Brain microvascular endothelial cell (primary cell): ENCODE measurements at regions not wholly inside any gene's neighbourhood (a gene's known extent, or its start where the extent isn't known, plus 50 kb on each side); places are given as distances from the start of the nearest gene placed in this dataset.
A peak's percentile ranks its signal among the peaks of the same experiment; 100 is the strongest.

Experiments
- DNase-seq: peaks from one replicate; pipeline ENCODE4 v3.0.0-alpha.2; 2020
- H3K27ac ChIP-seq: fragments of 250-450 bp; sonication (Bioruptor Pico); 2 replicates; pipeline ENCODE4 v1.5.1; 2020; ENCODE audit warnings: mild to moderate bottlenecking, moderate library complexity
- H3K27me3 ChIP-seq: fragments of 250-450 bp; sonication (Bioruptor Pico); replicated peaks from 2 replicates; pipeline ENCODE4 v1.5.1; 2020; ENCODE audit warnings: mild to moderate bottlenecking
- H3K36me3 ChIP-seq: fragments of 250-450 bp; sonication (Bioruptor Pico); replicated peaks from 2 replicates; pipeline ENCODE4 v1.5.1; 2020; ENCODE audit warnings: mild to moderate bottlenecking
- H3K4me3 ChIP-seq: 2 replicates; pipeline ENCODE4 v1.5.1; 2011; ENCODE audit warnings: low read depth, mild to moderate bottlenecking, control low read depth, low read length, moderate library complexity
- in situ Hi-C: cut with HindIII; loops from 2 replicates; pipeline ENCODE4 v1.10.0; 2017; ENCODE audit warnings: low sequenced_read_pairs, low pct_ligation_motif_present
- TF ChIP-seq, protein P1 (sequence below): IDR thresholded peaks from 2 replicates; pipeline ENCODE4 v1.5.1; 2011; ENCODE audit warnings: low read depth, mild to moderate bottlenecking, moderate library complexity, low read length, control low read depth, inconsistent platforms; ENCODE audit errors: missing control alignments

DNA sequence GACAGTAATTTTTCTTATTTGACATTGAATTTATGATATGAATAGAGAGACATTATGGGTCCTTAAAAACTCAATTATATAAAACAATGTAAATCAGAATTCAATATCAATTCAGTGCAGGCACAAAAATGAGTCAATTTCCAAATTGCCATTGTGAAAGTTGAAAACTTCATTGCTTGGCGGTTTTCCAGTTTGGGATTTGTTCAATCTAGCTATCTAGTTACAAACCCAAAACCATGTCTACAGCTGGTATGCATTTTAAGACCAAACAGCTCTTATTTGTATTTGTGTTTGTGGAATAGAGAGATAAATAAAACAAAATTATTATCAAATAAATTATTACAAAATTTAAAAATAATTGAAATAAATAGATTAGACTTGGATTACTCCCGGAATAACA is 1206.6 kb upstream of the RAG2 start:
- Histone ChIP-seq H3K36me3 (no peaks in the 10 kb centered on the region), H3K27ac (no peak overlapping the region), H3K27me3 (no peaks in the 10 kb centered on the region), H3K4me3 (no peak overlapping the region)
- in situ Hi-C loops: no loop called here
- no peak for DNase-seq
- TF ChIP-seq, protein P1, sequence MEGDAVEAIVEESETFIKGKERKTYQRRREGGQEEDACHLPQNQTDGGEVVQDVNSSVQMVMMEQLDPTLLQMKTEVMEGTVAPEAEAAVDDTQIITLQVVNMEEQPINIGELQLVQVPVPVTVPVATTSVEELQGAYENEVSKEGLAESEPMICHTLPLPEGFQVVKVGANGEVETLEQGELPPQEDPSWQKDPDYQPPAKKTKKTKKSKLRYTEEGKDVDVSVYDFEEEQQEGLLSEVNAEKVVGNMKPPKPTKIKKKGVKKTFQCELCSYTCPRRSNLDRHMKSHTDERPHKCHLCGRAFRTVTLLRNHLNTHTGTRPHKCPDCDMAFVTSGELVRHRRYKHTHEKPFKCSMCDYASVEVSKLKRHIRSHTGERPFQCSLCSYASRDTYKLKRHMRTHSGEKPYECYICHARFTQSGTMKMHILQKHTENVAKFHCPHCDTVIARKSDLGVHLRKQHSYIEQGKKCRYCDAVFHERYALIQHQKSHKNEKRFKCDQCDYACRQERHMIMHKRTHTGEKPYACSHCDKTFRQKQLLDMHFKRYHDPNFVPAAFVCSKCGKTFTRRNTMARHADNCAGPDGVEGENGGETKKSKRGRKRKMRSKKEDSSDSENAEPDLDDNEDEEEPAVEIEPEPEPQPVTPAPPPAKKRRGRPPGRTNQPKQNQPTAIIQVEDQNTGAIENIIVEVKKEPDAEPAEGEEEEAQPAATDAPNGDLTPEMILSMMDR: no peak

DNA sequence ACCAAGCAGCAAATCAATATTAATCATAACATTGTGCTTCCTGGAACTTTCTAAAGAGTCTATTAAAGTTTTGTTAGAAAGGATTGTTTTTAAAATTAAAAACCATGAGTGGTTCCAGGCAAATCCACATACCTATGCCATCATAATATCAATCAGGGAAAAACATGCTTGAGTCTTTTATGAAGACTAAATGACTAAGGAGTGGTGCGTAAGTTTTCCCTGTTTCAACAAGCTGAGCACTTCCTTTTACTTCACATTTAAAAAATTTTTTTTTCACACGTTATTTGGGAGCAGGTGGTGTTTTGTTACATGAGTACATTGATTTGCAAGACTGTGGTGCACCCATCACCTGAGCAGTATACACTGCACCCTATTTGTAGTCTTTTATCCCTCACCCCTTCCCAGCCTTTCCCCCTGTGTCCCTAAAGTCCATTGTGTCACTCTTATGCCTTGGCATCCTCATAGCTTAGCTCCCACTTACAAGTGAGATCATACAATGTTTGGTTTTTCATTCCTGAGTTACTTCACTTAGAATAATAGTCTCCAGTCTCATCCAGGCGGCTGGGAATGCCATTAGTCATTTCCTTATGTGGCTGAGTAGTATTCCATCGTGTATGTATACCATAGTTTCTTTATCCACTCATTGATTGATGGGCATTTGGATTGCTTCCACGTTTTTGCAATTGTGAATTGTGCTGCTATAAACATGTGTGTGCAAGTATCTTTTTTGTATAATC is 1190.3 kb upstream of the RAG2 start:
- peak; percentile 95 for DNase-seq
- H3K4me3 ChIP-seq: no peak overlapping the region
- in situ Hi-C loops: no loop called here
- no peaks in the 10 kb centered on the region for H3K27me3 ChIP-seq
- TF ChIP-seq, protein P1: no peak
- H3K36me3 ChIP-seq: no peaks in the 10 kb centered on the region
- H3K27ac ChIP-seq: peak overlapping the region; percentile 80

DNA sequence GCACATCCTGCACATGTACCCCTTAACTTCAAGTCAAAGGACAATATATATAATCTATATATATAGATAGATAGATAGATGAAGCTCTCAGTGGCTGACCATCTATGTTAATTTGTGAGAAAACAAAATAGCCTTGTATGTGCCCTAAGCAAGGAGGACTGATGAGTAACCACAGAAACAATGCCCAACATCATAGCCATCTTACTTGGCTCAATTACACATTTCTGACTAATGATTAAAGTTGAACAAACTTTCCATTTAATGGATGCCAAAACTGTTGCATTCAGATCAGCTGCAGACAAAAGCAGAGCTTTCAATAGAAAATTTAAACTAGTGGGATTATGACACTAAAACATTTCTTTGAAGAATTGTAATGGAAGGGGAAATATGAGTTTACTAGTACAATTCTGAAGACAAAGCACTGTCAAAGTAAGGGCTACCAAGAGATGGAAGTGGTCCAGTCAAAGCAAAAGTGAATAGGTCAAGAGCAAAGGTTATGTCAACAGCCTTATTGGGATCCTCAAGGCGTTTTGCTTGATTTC is 1188.2 kb upstream of the RAG2 start:
- Histone ChIP-seq H3K27ac (peak overlapping the region; percentile 80), H3K27me3 (no peaks in the 10 kb centered on the region), H3K36me3 (no peaks in the 10 kb centered on the region), H3K4me3 (no peak overlapping the region)
- DNase-seq: peak; percentile 12
- TF ChIP-seq, protein P1: no peak
- in situ Hi-C loops: no loop called here

DNA sequence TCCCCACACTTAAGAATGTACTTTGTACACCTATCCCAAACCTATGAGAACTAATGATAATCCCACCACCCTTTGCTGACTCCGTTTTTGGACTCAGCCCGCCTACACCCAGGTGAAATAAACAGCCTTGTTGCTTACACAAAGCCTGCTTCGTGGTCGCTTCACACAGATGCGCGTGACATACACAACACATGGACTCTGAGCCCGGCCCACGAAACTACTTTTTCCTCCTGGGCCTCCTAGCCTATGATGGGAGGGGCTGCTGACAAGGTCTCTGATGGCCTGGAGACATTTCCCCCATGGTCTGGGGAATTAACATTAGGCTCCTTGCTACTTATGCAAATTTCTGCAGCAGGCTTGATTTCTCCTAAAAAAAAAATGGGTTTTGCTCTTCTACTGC is 1176.4 kb upstream of the RAG2 start:
- TF ChIP-seq, protein P1: no peak
- no peaks in the 10 kb centered on the region for H3K36me3 ChIP-seq
- no peak overlapping the region for H3K4me3 ChIP-seq
- in situ Hi-C loops: no loop called here
- no peak overlapping the region for H3K27ac ChIP-seq
- no peaks in the 10 kb centered on the region for H3K27me3 ChIP-seq
- DNase-seq: no peak

DNA sequence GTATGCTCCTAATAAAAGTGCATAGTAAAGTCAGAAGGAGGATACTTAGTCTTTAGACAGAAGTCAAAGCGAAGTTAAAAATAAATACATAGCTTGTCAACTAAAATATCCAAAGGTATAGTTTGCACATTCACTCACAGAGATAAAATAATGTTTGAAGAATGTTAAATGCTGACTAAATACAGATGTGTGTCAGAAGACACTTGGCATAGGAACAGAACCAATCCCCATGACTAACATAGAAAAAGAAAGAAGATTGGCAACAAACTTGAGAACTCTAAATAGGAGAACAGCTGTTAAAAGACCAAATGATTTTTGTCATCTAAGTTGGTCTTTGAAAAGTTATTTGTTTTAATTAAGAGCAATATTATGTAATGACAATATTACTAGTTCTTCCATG is 1172.1 kb upstream of the RAG2 start:
- H3K4me3 ChIP-seq: no peak overlapping the region
- H3K36me3 ChIP-seq: no peaks in the 10 kb centered on the region
- no peaks in the 10 kb centered on the region for H3K27me3 ChIP-seq
- no peak for DNase-seq
- H3K27ac ChIP-seq: no peak overlapping the region
- in situ Hi-C loops: no loop called here
- TF ChIP-seq, protein P1: no peak

DNA sequence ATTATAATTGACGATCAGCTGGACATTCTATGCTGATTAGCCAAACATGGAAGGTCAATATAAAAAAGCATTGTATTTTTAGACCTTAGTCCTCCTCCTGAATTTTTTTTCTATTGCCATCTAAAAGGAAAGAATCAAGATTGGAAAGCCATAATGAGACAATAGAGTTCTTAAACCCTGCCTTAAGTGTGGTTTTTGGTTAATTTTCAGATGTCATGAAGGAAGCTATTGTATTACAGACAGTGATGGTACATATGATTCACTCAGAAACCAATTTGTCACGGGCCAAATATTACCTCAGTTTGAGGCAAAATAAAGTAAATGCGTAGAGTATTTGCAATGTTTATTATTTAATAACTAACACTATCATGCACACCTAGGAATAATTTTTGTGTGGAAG is 1164.0 kb upstream of the RAG2 start:
- TF ChIP-seq, protein P1: no peak
- in situ Hi-C loops: no loop called here
- no peak for DNase-seq
- no peaks in the 10 kb centered on the region for H3K27me3 ChIP-seq
- H3K36me3 ChIP-seq: no peaks in the 10 kb centered on the region
- no peak overlapping the region for H3K4me3 ChIP-seq
- no peak overlapping the region for H3K27ac ChIP-seq
